ENCODE measurements at regions not wholly inside any gene's neighbourhood (a gene's known extent, or its start where the extent isn't known, plus 50 kb on each side); places are given as distances from the start of the nearest gene placed in this dataset.
"Not testable (repeated sequence)": the region's sequence is repeated elsewhere in the genome, so short reads cannot be mapped to it uniquely, and the experiment has no call there.

DNA sequence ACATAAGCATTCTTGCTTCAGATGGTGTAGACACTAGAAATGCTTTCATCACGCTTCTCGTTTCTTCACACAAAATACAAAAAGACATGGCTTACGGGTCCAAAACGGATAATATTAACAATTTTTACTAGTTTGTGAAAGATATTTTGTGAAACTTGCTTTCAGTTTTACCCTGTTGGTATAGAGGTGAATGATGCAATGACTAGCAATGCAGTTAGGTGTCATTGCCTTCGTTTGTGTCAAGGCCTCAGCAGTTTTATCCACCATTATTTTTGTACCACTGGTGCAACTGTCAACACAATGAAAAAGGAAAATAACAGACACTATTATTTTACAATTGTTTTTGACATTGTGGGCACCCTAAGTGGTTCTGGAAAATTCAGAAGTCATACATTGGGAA lies 323.0 kb downstream of the FLRT2 start:
- no peak overlapping the region for H3K9ac ChIP-seq (ENCODE audit: extremely low read depth, low read length, poor library complexity, severe bottlenecking)
- H3K27ac ChIP-seq (ENCODE audit: low read depth, low read length): no peak overlapping the region
- TF ChIP-seq, protein P1, sequence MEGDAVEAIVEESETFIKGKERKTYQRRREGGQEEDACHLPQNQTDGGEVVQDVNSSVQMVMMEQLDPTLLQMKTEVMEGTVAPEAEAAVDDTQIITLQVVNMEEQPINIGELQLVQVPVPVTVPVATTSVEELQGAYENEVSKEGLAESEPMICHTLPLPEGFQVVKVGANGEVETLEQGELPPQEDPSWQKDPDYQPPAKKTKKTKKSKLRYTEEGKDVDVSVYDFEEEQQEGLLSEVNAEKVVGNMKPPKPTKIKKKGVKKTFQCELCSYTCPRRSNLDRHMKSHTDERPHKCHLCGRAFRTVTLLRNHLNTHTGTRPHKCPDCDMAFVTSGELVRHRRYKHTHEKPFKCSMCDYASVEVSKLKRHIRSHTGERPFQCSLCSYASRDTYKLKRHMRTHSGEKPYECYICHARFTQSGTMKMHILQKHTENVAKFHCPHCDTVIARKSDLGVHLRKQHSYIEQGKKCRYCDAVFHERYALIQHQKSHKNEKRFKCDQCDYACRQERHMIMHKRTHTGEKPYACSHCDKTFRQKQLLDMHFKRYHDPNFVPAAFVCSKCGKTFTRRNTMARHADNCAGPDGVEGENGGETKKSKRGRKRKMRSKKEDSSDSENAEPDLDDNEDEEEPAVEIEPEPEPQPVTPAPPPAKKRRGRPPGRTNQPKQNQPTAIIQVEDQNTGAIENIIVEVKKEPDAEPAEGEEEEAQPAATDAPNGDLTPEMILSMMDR (conservative IDR thresholded peaks at IDR 0.05): no peak
- 89 to 93% methylated on average over 2 to 5 of the region's 5 CpGs for WGBS, 2 experiments (ENCODE audit: insufficient coverage in 1 of 2, insufficient read length in 1 of 2)
- no peaks in the 10 kb centered on the region for H3K4me1 ChIP-seq (ENCODE audit: control insufficient read depth, insufficient read depth, low read length)
- no peaks in the 10 kb centered on the region for H3K27me3 ChIP-seq (ENCODE audit: control insufficient read depth, insufficient read depth, low read length, poor library complexity, severe bottlenecking)
- no peaks in the 10 kb centered on the region for H3K9me3 Mint-ChIP-seq
- H3K27me3 Mint-ChIP-seq (ENCODE audit: insufficient read depth): no peaks in the 10 kb centered on the region
- H3K4me3 Mint-ChIP-seq: no peak overlapping the region
- H3K36me3 ChIP-seq (ENCODE audit: control insufficient read depth, insufficient read depth, low read length): no peaks in the 10 kb centered on the region
- peaks cover 12% of the 10 kb centered on the region for H3K4me1 Mint-ChIP-seq
- H3K27ac Mint-ChIP-seq: no peak overlapping the region
- no peak overlapping the region for H3K4me3 ChIP-seq (ENCODE audit: low read length)
- H3K36me3 Mint-ChIP-seq (ENCODE audit: low read depth): no peaks in the 10 kb centered on the region
- no peaks in the 10 kb centered on the region for H3K9me3 ChIP-seq (ENCODE audit: control insufficient read depth, low read length)
- no peak for DNase-seq

DNA sequence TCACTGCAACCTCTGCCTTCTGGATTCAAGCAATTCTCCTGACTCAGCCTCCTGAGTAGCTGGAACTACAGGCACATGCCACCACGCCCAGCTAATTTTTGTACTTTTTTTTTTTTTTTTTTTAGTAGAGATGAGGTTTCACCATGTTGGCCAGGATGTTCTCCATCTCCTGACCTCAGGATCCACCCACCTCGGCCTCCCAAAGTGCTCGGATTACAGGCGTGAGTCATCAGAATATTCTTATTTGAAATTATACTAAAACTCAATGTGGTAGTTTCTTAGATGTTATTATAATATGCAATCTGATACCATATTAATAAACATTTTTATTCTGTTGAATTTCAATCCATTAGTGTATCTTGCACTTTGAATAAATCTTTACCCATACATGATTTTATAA lies 322.2 kb downstream of the FLRT2 start:
- WGBS, 2 experiments (ENCODE audit: insufficient coverage in 1 of 2, insufficient read length in 1 of 2): 80% methylated on average over 1 of the region's 4 CpGs; no CpG with 5 or more reads in 1 of the 2 experiments
- not testable (repeated sequence) for H3K9me3 ChIP-seq (ENCODE audit: control insufficient read depth, low read length); H3K27ac Mint-ChIP-seq; H3K9ac ChIP-seq (ENCODE audit: extremely low read depth, low read length, poor library complexity, severe bottlenecking); H3K36me3 Mint-ChIP-seq (ENCODE audit: low read depth); H3K4me3 Mint-ChIP-seq; DNase-seq; H3K36me3 ChIP-seq (ENCODE audit: control insufficient read depth, insufficient read depth, low read length); H3K4me1 ChIP-seq (ENCODE audit: control insufficient read depth, insufficient read depth, low read length); H3K9me3 Mint-ChIP-seq; H3K4me3 ChIP-seq (ENCODE audit: low read length); H3K27me3 ChIP-seq (ENCODE audit: control insufficient read depth, insufficient read depth, low read length, poor library complexity, severe bottlenecking); H3K27me3 Mint-ChIP-seq (ENCODE audit: insufficient read depth); H3K27ac ChIP-seq (ENCODE audit: low read depth, low read length)
- H3K4me1 Mint-ChIP-seq: peaks cover 12% of the 10 kb centered on the region

DNA sequence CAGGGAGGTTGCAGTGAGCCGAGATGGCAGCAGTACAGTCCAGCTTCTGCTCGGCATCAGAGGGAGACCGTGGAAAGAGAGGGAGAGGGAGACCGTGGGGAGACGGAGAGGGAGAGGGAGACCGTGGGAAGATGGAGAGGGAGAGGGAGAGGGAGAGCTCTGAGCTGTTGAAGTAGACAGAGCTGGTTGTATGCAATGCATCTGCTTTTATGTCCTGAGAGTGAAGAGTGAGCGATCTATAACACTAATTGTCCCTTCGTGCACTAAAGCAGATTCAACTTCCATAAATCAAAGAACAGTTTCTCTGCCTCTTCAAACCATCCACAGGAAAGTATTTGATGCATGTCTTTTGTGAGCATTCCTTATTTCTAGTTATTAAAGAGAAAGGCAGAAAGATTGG lies 300.6 kb downstream of the FLRT2 start:
- H3K36me3 ChIP-seq (ENCODE audit: control insufficient read depth, insufficient read depth, low read length); H3K27me3 Mint-ChIP-seq (ENCODE audit: insufficient read depth); H3K9me3 ChIP-seq (ENCODE audit: control insufficient read depth, low read length); H3K4me3 ChIP-seq (ENCODE audit: low read length); H3K4me3 Mint-ChIP-seq; H3K36me3 Mint-ChIP-seq (ENCODE audit: low read depth); DNase-seq; H3K27me3 ChIP-seq (ENCODE audit: control insufficient read depth, insufficient read depth, low read length, poor library complexity, severe bottlenecking); H3K27ac ChIP-seq (ENCODE audit: low read depth, low read length); H3K9ac ChIP-seq (ENCODE audit: extremely low read depth, low read length, poor library complexity, severe bottlenecking); H3K27ac Mint-ChIP-seq; H3K4me1 Mint-ChIP-seq; H3K4me1 ChIP-seq (ENCODE audit: control insufficient read depth, insufficient read depth, low read length): not testable (repeated sequence)
- peaks cover 15% of the 10 kb centered on the region for H3K9me3 Mint-ChIP-seq
- WGBS, 2 experiments (ENCODE audit: insufficient coverage in 1 of 2, insufficient read length in 1 of 2): 96 to 97% methylated on average over 6 to 8 of the region's 8 CpGs

DNA sequence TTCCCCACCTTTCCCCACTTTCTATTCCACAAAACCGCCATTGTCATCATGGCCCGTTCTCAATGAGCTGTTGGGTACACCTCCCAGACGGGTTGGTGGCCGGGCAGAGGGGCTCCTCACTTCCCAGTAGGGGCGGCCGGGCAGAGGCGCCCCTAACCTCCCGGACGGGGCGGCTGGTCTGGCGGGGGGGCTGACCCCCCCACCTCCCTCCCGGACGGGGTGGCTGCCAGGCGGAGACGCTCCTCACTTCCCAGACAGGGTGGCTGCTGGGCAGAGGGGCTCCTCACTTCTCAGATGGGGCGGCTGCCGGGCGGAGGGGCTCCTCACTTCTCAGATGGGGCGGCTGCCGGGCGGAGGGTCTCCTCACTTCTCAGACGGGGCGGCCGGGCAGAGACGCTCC lies 299.7 kb downstream of the FLRT2 start:
- H3K27ac ChIP-seq (ENCODE audit: low read depth, low read length); H3K36me3 ChIP-seq (ENCODE audit: control insufficient read depth, insufficient read depth, low read length); H3K36me3 Mint-ChIP-seq (ENCODE audit: low read depth); H3K9ac ChIP-seq (ENCODE audit: extremely low read depth, low read length, poor library complexity, severe bottlenecking); H3K4me1 ChIP-seq (ENCODE audit: control insufficient read depth, insufficient read depth, low read length); DNase-seq; H3K4me3 Mint-ChIP-seq; H3K27me3 Mint-ChIP-seq (ENCODE audit: insufficient read depth); H3K27ac Mint-ChIP-seq; H3K27me3 ChIP-seq (ENCODE audit: control insufficient read depth, insufficient read depth, low read length, poor library complexity, severe bottlenecking); H3K4me3 ChIP-seq (ENCODE audit: low read length); H3K9me3 ChIP-seq (ENCODE audit: control insufficient read depth, low read length); H3K4me1 Mint-ChIP-seq: not testable (repeated sequence)
- 95% methylated on average over 18 of the region's 25 CpGs; no CpG with 5 or more reads in 1 of the 2 experiments for WGBS, 2 experiments (ENCODE audit: insufficient coverage in 1 of 2, insufficient read length in 1 of 2)
- H3K9me3 Mint-ChIP-seq: peaks cover 15% of the 10 kb centered on the region

All from endodermal cell (in vitro differentiated cells).